Bronchial epithelial cell (primary cell): ENCODE measurements at regions not wholly inside any gene's neighbourhood (a gene's known extent, or its start where the extent isn't known, plus 50 kb on each side); places are given as distances from the start of the nearest gene placed in this dataset.

Experiments
- DNase-seq: peaks from one replicate; pipeline ENCODE4 v3.0.0-alpha.2; 2010; ENCODE audit warnings: low read depth
- FAIRE-seq: peaks from 2 replicates; lab custom pipeline; 2011; peaks lifted over from hg19 to GRCh38; lab: Jason Lieb, UNC
- H3K27me3 ChIP-seq: 2 replicates; pipeline ENCODE4 v1.5.1; 2011; ENCODE audit warnings: low read length; ENCODE audit not compliant: control insufficient read depth, insufficient read depth
- H3K36me3 ChIP-seq: 2 replicates; pipeline ENCODE4 v1.5.1; 2011; ENCODE audit warnings: low read length; ENCODE audit not compliant: control insufficient read depth, insufficient read depth
- H3K4me3 ChIP-seq: 2 replicates; pipeline ENCODE4 v1.5.1; 2011; ENCODE audit warnings: mild to moderate bottlenecking, low read depth, low read length, control low read depth
- CTCF ChIP-seq: IDR thresholded peaks from 2 replicates; pipeline ENCODE4 v1.5.1; 2011; ENCODE audit warnings: mild to moderate bottlenecking, moderate library complexity, low read length, control low read depth, inconsistent platforms; ENCODE audit not compliant: insufficient read depth, severe bottlenecking

GRCh38 chr13:99027661-99028425 lies 50.0 kb upstream of the DOCK9 start:
- peak; percentile 92 for FAIRE-seq
- H3K4me3 ChIP-seq: no peak overlapping the region
- no peaks in the 10 kb centered on the region for H3K36me3 ChIP-seq

GRCh38 chr13:99028890-99029289 lies 51.0 kb upstream of the DOCK9 start:
- TF ChIP-seq CTCF: peak; percentile 28
- FAIRE-seq (no peak), DNase-seq (no peak)
- Histone ChIP-seq H3K27me3 (no peaks in the 10 kb centered on the region), H3K36me3 (no peaks in the 10 kb centered on the region), H3K4me3 (no peak overlapping the region)

More at GRCh38 chr13:99027661-99028425, 50.0 kb upstream of the DOCK9 start:
- no peaks in the 10 kb centered on the region for H3K27me3 ChIP-seq
- DNase-seq: no peak
- no peak for TF ChIP-seq CTCF

GRCh38 chr13:99029576-99029975 lies 51.7 kb upstream of the DOCK9 start:
- DNase-seq (no peak), FAIRE-seq (peak; percentile 28)
- Histone ChIP-seq H3K27me3 (no peaks in the 10 kb centered on the region), H3K4me3 (no peak overlapping the region), H3K36me3 (no peaks in the 10 kb centered on the region)
- no peak for TF ChIP-seq CTCF

GRCh38 chr13:99030326-99030725 lies 52.5 kb upstream of the DOCK9 start:
- Histone ChIP-seq H3K27me3 (no peaks in the 10 kb centered on the region), H3K4me3 (no peak overlapping the region), H3K36me3 (no peaks in the 10 kb centered on the region)
- TF ChIP-seq CTCF: no peak
- no peak for FAIRE-seq
- DNase-seq: no peak

- Histone ChIP-seq H3K4me3 (no peak overlapping the region), H3K27me3 (no peaks in the 10 kb centered on the region), H3K36me3 (no peaks in the 10 kb centered on the region)
- TF ChIP-seq CTCF: no peak
- FAIRE-seq (peak; percentile 28), DNase-seq (peak; percentile 80)
Observed at GRCh38 chr13:99031832-99032231, 54.0 kb upstream of the DOCK9 start.

GRCh38 chr13:99033814-99034213 lies 56.0 kb upstream of the DOCK9 start:
- FAIRE-seq: no peak
- Histone ChIP-seq H3K27me3 (no peaks in the 10 kb centered on the region), H3K4me3 (no peak overlapping the region), H3K36me3 (no peaks in the 10 kb centered on the region)
- peak; percentile 43 for TF ChIP-seq CTCF
- DNase-seq: peak; percentile 38
